B cell (primary cell): ENCODE measurements at regions not wholly inside any gene's neighbourhood (a gene's known extent, or its start where the extent isn't known, plus 50 kb on each side); places are given as distances from the start of the nearest gene placed in this dataset.
A peak's percentile ranks its signal among the peaks of the same experiment; 100 is the strongest.

Experiments used
- ATAC-seq: fragments of 200-7000 bp; cut with Tn5 transposase; one replicate; pipeline ENCODE4 v1.10.0; 2021; ENCODE audit warnings: low read depth, mild to moderate bottlenecking, moderate number of reproducible peaks, moderate library complexity
- CTCF ChIA-PET: fragments of 350-600 bp; sonication (Branson Sonifier 250); formaldehyde crosslinking; loops from one replicate; lab custom pipeline; 2021; ENCODE audit warnings: antibody characterized with exemption, inconsistent platforms; lab: Charles Lee
- POLR2A ChIA-PET: fragments of 350-600 bp; sonication (Branson Sonifier 250); formaldehyde crosslinking; loops from one replicate; lab custom pipeline; 2021; ENCODE audit warnings: antibody characterized with exemption; lab: Charles Lee
- DNase-seq: peaks from one replicate; pipeline ENCODE4 v3.0.0; 2013
- H2AFZ ChIP-seq: 2 replicates; pipeline ENCODE4 v1.6.1; 2012; ENCODE audit warnings: mild to moderate bottlenecking, low read depth, low read length; ENCODE audit not compliant: insufficient read depth, poor library complexity, severe bottlenecking
- H3K27ac ChIP-seq, 2 donors: 1 replicate in 1 of 2; 2 replicates in 1 of 2; pipeline ENCODE4 v1.5.1; 2012 to 2013; ENCODE audit warnings: low read length in 2 of 2, mild to moderate bottlenecking in 2 of 2, moderate library complexity in 1 of 2
- H3K27me3 ChIP-seq, 4 experiments: fragments of 200-600 bp in 1 of 4; sonication (generic) in 1 of 4; replicated peaks in 1 of 4; 1 replicate in 2 of 4; 2 replicates in 2 of 4; pipeline versions ENCODE4 v1.6.1 to v1.7.0; 2013 to 2016; ENCODE audit warnings: low read length in 3 of 4, mild to moderate bottlenecking in 2 of 4, mixed read lengths in 1 of 4, moderate library complexity in 1 of 4; ENCODE audit not compliant: insufficient read depth in 4 of 4, control insufficient read depth in 3 of 4; ENCODE audit errors: control extremely low read depth in 1 of 4
- H3K36me3 ChIP-seq, 2 experiments: replicated peaks in 1 of 2; 1 replicate in 1 of 2; 2 replicates in 1 of 2; pipeline versions ENCODE4 v1.6.1 to v1.7.1; 2013; ENCODE audit warnings: low read length in 1 of 2; ENCODE audit not compliant: insufficient read depth in 2 of 2, control insufficient read depth in 1 of 2; ENCODE audit errors: control extremely low read depth in 1 of 2, extremely low read depth in 1 of 2
- H3K4me1 ChIP-seq, 2 donors: fragments of 200-600 bp in 1 of 2; sonication (generic) in 1 of 2; 1 replicate in 1 of 2; 2 replicates in 1 of 2; pipeline versions ENCODE4 v1.5.1 to v1.6.1; 2013 to 2017; ENCODE audit warnings: low read length in 2 of 2; ENCODE audit not compliant: control insufficient read depth in 2 of 2, insufficient read depth in 2 of 2
- H3K4me2 ChIP-seq: replicated peaks from 2 replicates; pipeline ENCODE3; 2012; ENCODE audit warnings: mild to moderate bottlenecking, low read depth, low read length; ENCODE audit not compliant: poor library complexity, severe bottlenecking
- H3K4me3 ChIP-seq, 5 experiments: fragments of 200-600 bp in 1 of 5; sonication (generic) in 1 of 5; 1 replicate in 3 of 5; 2 replicates in 2 of 5; pipeline versions ENCODE4 v1.5.1 to v1.7.0; 2011 to 2016; ENCODE audit warnings: low read length in 4 of 5, mild to moderate bottlenecking in 4 of 5, low read depth in 2 of 5, control low read depth in 1 of 5, moderate library complexity in 1 of 5; ENCODE audit not compliant: insufficient read depth in 1 of 5; ENCODE audit errors: control extremely low read depth in 1 of 5, extremely low read depth in 1 of 5
- H3K79me2 ChIP-seq: fragments of 200-600 bp; sonication (generic); one replicate; pipeline ENCODE4 v1.6.0; 2016; ENCODE audit warnings: low read length; ENCODE audit not compliant: control insufficient read depth, insufficient read depth
- H3K9ac ChIP-seq: fragments of 200-600 bp; sonication (generic); 2 replicates; pipeline ENCODE4 v1.6.1; 2017; ENCODE audit warnings: mild to moderate bottlenecking, low read length, moderate library complexity
- H3K9me3 ChIP-seq, 3 donors: one replicate each; pipeline versions ENCODE4 v1.6.1 to v1.7.1; 2013; ENCODE audit warnings: low read length in 2 of 3; ENCODE audit not compliant: control insufficient read depth in 2 of 3, insufficient read depth in 1 of 3; ENCODE audit errors: control extremely low read depth in 1 of 3
- H4K20me1 ChIP-seq: 2 replicates; pipeline ENCODE4 v1.6.0; 2012; ENCODE audit warnings: mild to moderate bottlenecking, low read length; ENCODE audit not compliant: insufficient read depth, control insufficient read depth, poor library complexity, severe bottlenecking
- H3K27ac Mint-ChIP-seq: one replicate; pipeline ENCODE4 v1.8.0; 2021; ENCODE audit warnings: mixed read lengths
- H3K27me3 Mint-ChIP-seq: one replicate; pipeline ENCODE4 v1.8.0; 2021; ENCODE audit warnings: mixed read lengths
- H3K4me1 Mint-ChIP-seq: one replicate; pipeline ENCODE4 v1.8.0; 2021; ENCODE audit warnings: mixed read lengths
- H3K4me3 Mint-ChIP-seq: one replicate; pipeline ENCODE4 v1.8.0; 2021; ENCODE audit warnings: mixed read lengths
- H3K9me3 Mint-ChIP-seq: one replicate; pipeline ENCODE4 v1.8.0; 2022; ENCODE audit warnings: mixed read lengths; ENCODE audit not compliant: insufficient read depth
- CTCF ChIP-seq: fragments of 200-600 bp; IDR thresholded peaks from one replicate; pipeline ENCODE4 v1.8.0; 2022; ENCODE audit warnings: antibody characterized with exemption, mild to moderate bottlenecking
- EZH2 ChIP-seq: IDR thresholded peaks from 2 replicates; pipeline ENCODE4 v1.6.1; 2012; ENCODE audit warnings: borderline replicate concordance, low read depth, mild to moderate bottlenecking, moderate library complexity, low read length; ENCODE audit not compliant: insufficient read depth, poor library complexity, severe bottlenecking
- WGBS: methylation state at CpG from one replicate; pipeline ENCODE4 v1.1.5; 2013; ENCODE audit warnings: missing lambda C conversion rate; ENCODE audit not compliant: insufficient coverage; 5-methylcytosine and 5-hydroxymethylcytosine counted together
- intact Hi-C: fragments of 100-400 bp; cut with micrococcal nuclease; formaldehyde crosslinking; loops from one replicate; pipeline ENCODE4 v1.10.0; 2022

GRCh38 chr9:134491196-134491835 is 150.3 kb upstream of the COL5A1 start:
- H3K4me2 ChIP-seq = peak overlapping the region; percentile 40
- no peak overlapping the region for H3K27ac Mint-ChIP-seq
- no peaks in the 10 kb centered on the region for H4K20me1 ChIP-seq
- TF ChIP-seq CTCF = no peak
- no peak for TF ChIP-seq EZH2
- H3K9me3 ChIP-seq = peaks cover 0 to 7% (median 0%) of the 10 kb centered on the region in 3 donors
- peaks cover 8% of the 10 kb centered on the region for H3K4me1 Mint-ChIP-seq
- 55% methylated on average over 15 of the region's 21 CpGs for WGBS
- no peak for ATAC-seq
- no peak overlapping the region for H3K27ac ChIP-seq
- H3K27me3 Mint-ChIP-seq = peaks cover 13% of the 10 kb centered on the region
- H3K4me3 Mint-ChIP-seq = no peak overlapping the region
- no peak overlapping the region for H3K9ac ChIP-seq
- H3K36me3 ChIP-seq = no peaks in the 10 kb centered on the region
- no peaks in the 10 kb centered on the region for H3K79me2 ChIP-seq
- no peaks in the 10 kb centered on the region for H3K9me3 Mint-ChIP-seq
- intact Hi-C loops = no loop called here
- no peak overlapping the region for H3K4me3 ChIP-seq
- POLR2A ChIA-PET = no interaction called here
- no peak for DNase-seq
- no peak overlapping the region for H2AFZ ChIP-seq
- H3K4me1 ChIP-seq = peaks cover 15 to 20% of the 10 kb centered on the region in 2 donors
- H3K27me3 ChIP-seq = peaks cover 0 to 7% (median 1%) of the 10 kb centered on the region in 4 experiments
- CTCF ChIA-PET = no interaction called here

GRCh38 chr9:134491856-134492255 is 149.7 kb upstream of the COL5A1 start:
- Histone ChIP-seq H3K9me3 (peaks cover 0 to 7% (median 0%) of the 10 kb centered on the region in 3 donors), H3K27me3 (peaks cover 0 to 7% (median 1%) of the 10 kb centered on the region in 4 experiments), H3K4me1 (peaks cover 9 to 15% of the 10 kb centered on the region in 2 donors), H3K4me3 (no peak overlapping the region), H3K27ac (no peak overlapping the region), H4K20me1 (no peaks in the 10 kb centered on the region), H3K79me2 (no peaks in the 10 kb centered on the region), H3K9ac (no peak overlapping the region), H3K36me3 (no peaks in the 10 kb centered on the region), H2AFZ (no peak overlapping the region), H3K4me2 (peak overlapping the region; percentile 40)
- H3K9me3 Mint-ChIP-seq = no peaks in the 10 kb centered on the region
- POLR2A ChIA-PET = no interaction called here
- 88% methylated on average over 8 of the region's 11 CpGs for WGBS
- CTCF ChIA-PET = no interaction called here
- DNase-seq (no peak), ATAC-seq (no peak)
- intact Hi-C loops = no loop called here
- no peak overlapping the region for H3K4me3 Mint-ChIP-seq
- H3K4me1 Mint-ChIP-seq = peaks cover 4% of the 10 kb centered on the region
- TF ChIP-seq CTCF = no peak
- TF ChIP-seq EZH2 = no peak
- H3K27ac Mint-ChIP-seq = no peak overlapping the region
- peaks cover 15% of the 10 kb centered on the region for H3K27me3 Mint-ChIP-seq
